CD14-positive monocyte (primary cell): ENCODE measurements at regions not wholly inside any gene's neighbourhood (a gene's known extent, or its start where the extent isn't known, plus 50 kb on each side); places are given as distances from the start of the nearest gene placed in this dataset.

Experiments used
- DNase-seq, 3 donors: peaks; one replicate each; pipeline ENCODE4 v3.0.0-alpha.2; 2011 to 2022
- H2AFZ ChIP-seq: 2 replicates; pipeline ENCODE4 v1.6.0; 2012; ENCODE audit warnings: mild to moderate bottlenecking, low read depth, low read length, inconsistent platforms; ENCODE audit not compliant: insufficient read depth, poor library complexity, severe bottlenecking
- H3K27ac ChIP-seq, 2 donors: 1 replicate in 1 of 2; 2 replicates in 1 of 2; pipeline ENCODE4 v1.5.1; 2012 to 2013; ENCODE audit warnings: low read length in 2 of 2, control low read depth in 1 of 2, inconsistent platforms in 1 of 2, low read depth in 1 of 2, mild to moderate bottlenecking in 1 of 2
- H3K27me3 ChIP-seq, 2 donors: one replicate each; pipeline versions ENCODE4 v1.6.0 to v1.6.1; 2011 to 2013; ENCODE audit warnings: low read length in 2 of 2; ENCODE audit not compliant: control insufficient read depth in 2 of 2, insufficient read depth in 2 of 2
- H3K36me3 ChIP-seq, 2 donors: replicated peaks in 1 of 2; 1 replicate in 1 of 2; 2 replicates in 1 of 2; pipeline versions ENCODE4 v1.5.1 to v1.6.1; 2012 to 2013; ENCODE audit warnings: low read length in 2 of 2, control low read depth in 1 of 2, inconsistent platforms in 1 of 2, mild to moderate bottlenecking in 1 of 2; ENCODE audit not compliant: insufficient read depth in 2 of 2, control insufficient read depth in 1 of 2
- H3K4me1 ChIP-seq, 2 donors: 1 replicate in 1 of 2; 2 replicates in 1 of 2; pipeline versions ENCODE4 v1.5.1 to v1.6.1; 2012 to 2013; ENCODE audit warnings: low read length in 2 of 2, control low read depth in 1 of 2, inconsistent platforms in 1 of 2, mild to moderate bottlenecking in 1 of 2, moderate library complexity in 1 of 2; ENCODE audit not compliant: insufficient read depth in 2 of 2, control insufficient read depth in 1 of 2
- H3K4me2 ChIP-seq: replicated peaks from 2 replicates; pipeline ENCODE3; 2012; ENCODE audit warnings: low read length, moderate library complexity, mild to moderate bottlenecking; ENCODE audit not compliant: poor library complexity, severe bottlenecking; ENCODE audit errors: extremely low read depth
- H3K4me3 ChIP-seq, 3 experiments: fragments of 200-600 bp in 1 of 3; sonication (generic) in 1 of 3; replicated peaks in 1 of 3; 1 replicate in 2 of 3; 2 replicates in 1 of 3; pipeline ENCODE4 v1.5.1; 2011 to 2013; ENCODE audit warnings: low read length in 3 of 3, mild to moderate bottlenecking in 3 of 3, control low read depth in 2 of 3, low read depth in 2 of 3, inconsistent platforms in 1 of 3, moderate library complexity in 1 of 3
- H3K79me2 ChIP-seq: 2 replicates; pipeline ENCODE4 v1.6.0; 2012; ENCODE audit warnings: mild to moderate bottlenecking, control low read depth, inconsistent platforms, low read length, moderate library complexity; ENCODE audit not compliant: insufficient read depth
- H3K9ac ChIP-seq: 2 replicates; pipeline ENCODE4 v1.6.0; 2017; ENCODE audit warnings: low read length, mild to moderate bottlenecking; ENCODE audit not compliant: insufficient read depth, poor library complexity, severe bottlenecking
- H3K9me3 ChIP-seq, 2 donors: replicated peaks in 1 of 2; 1 replicate in 1 of 2; 2 replicates in 1 of 2; pipeline versions ENCODE4 v1.5.1 to v1.6.1; 2012 to 2013; ENCODE audit warnings: low read length in 2 of 2, control low read depth in 1 of 2; ENCODE audit not compliant: control insufficient read depth in 1 of 2, insufficient read depth in 1 of 2
- H4K20me1 ChIP-seq: 2 replicates; pipeline ENCODE4 v1.6.0; 2012; ENCODE audit warnings: mild to moderate bottlenecking, low read length, control low read depth, moderate library complexity; ENCODE audit not compliant: insufficient read depth
- H3K27ac Mint-ChIP-seq, 7 donors: one replicate each; pipeline ENCODE4 v1.8.0; 2020; ENCODE audit warnings: mild to moderate bottlenecking in 7 of 7, mixed read lengths in 7 of 7, moderate library complexity in 6 of 7, inconsistent platforms in 2 of 7
- H3K27me3 Mint-ChIP-seq, 3 donors: one replicate each; pipeline ENCODE4 v1.8.0; 2021 to 2022; ENCODE audit warnings: low read depth in 3 of 3, mild to moderate bottlenecking in 3 of 3, mixed read lengths in 3 of 3, moderate library complexity in 3 of 3, inconsistent platforms in 1 of 3
- H3K36me3 Mint-ChIP-seq, 2 donors: one replicate each; pipeline ENCODE4 v1.8.0; 2020; ENCODE audit warnings: mixed read lengths in 2 of 2, inconsistent platforms in 1 of 2, mild to moderate bottlenecking in 1 of 2
- H3K4me1 Mint-ChIP-seq: one replicate; pipeline ENCODE4 v1.8.0; 2020; ENCODE audit warnings: mild to moderate bottlenecking, mixed read lengths
- H3K4me3 Mint-ChIP-seq, 2 donors: one replicate each; pipeline ENCODE4 v1.8.0; 2020; ENCODE audit warnings: mild to moderate bottlenecking in 2 of 2, mixed read lengths in 2 of 2, moderate library complexity in 1 of 2
- H3K9me3 Mint-ChIP-seq, 7 donors: one replicate each; pipeline ENCODE4 v1.8.0; 2020 to 2022; ENCODE audit warnings: mixed read lengths in 7 of 7, mild to moderate bottlenecking in 6 of 7, moderate library complexity in 6 of 7, inconsistent platforms in 2 of 7
- CTCF ChIP-seq: fragments of 200-600 bp; IDR thresholded peaks from one replicate; pipeline ENCODE4 v1.8.0; 2022; ENCODE audit warnings: antibody characterized with exemption, mild to moderate bottlenecking
- WGBS: methylation state at CpG from one replicate; pipeline ENCODE4 v1.1.5; 2013; ENCODE audit warnings: missing lambda C conversion rate; ENCODE audit not compliant: insufficient coverage; 5-methylcytosine and 5-hydroxymethylcytosine counted together
- intact Hi-C, 2 donors: fragments of 100-400 bp; cut with micrococcal nuclease; formaldehyde crosslinking; loops; one replicate each; pipeline versions ENCODE4 v1.15.0 to v1.15.1; 2023

GRCh38 chr14:87309557-87309956 lies 683.4 kb downstream of the GALC start:
- H3K9me3 ChIP-seq: peaks cover 3 to 5% of the 10 kb centered on the region in 2 donors
- H3K4me3 ChIP-seq: no peak overlapping the region
- H2AFZ ChIP-seq: no peak overlapping the region
- H3K36me3 Mint-ChIP-seq: no peaks in the 10 kb centered on the region
- no peaks in the 10 kb centered on the region for H3K36me3 ChIP-seq
- H3K79me2 ChIP-seq: no peaks in the 10 kb centered on the region
- no peaks in the 10 kb centered on the region for H4K20me1 ChIP-seq
- no peak overlapping the region for H3K27ac Mint-ChIP-seq
- DNase-seq: no peak
- H3K4me1 ChIP-seq: no peaks in the 10 kb centered on the region
- H3K4me1 Mint-ChIP-seq: no peaks in the 10 kb centered on the region
- H3K27me3 ChIP-seq: no peaks in the 10 kb centered on the region
- intact Hi-C loops: no loop called here
- H3K27me3 Mint-ChIP-seq: no peaks in the 10 kb centered on the region
- no peak overlapping the region for H3K27ac ChIP-seq
- no peak overlapping the region for H3K9ac ChIP-seq
- no peak overlapping the region for H3K4me3 Mint-ChIP-seq
- WGBS: 67% methylated on average over 1 of the region's 2 CpGs
- TF ChIP-seq CTCF: no peak
- no peak overlapping the region for H3K4me2 ChIP-seq
- peaks cover 0 to 10% (median 4%) of the 10 kb centered on the region in 7 donors for H3K9me3 Mint-ChIP-seq

- Histone ChIP-seq H3K79me2 (no peaks in the 10 kb centered on the region), H3K27me3 (no peaks in the 10 kb centered on the region), H3K27ac (no peak overlapping the region), H2AFZ (no peak overlapping the region), H3K4me3 (no peak overlapping the region), H3K4me2 (no peak overlapping the region), H3K9ac (no peak overlapping the region), H3K4me1 (no peaks in the 10 kb centered on the region), H4K20me1 (no peaks in the 10 kb centered on the region), H3K36me3 (no peaks in the 10 kb centered on the region), H3K9me3 (peaks cover 3 to 5% of the 10 kb centered on the region in 2 donors)
- Mint-ChIP-seq H3K4me1 (no peaks in the 10 kb centered on the region), H3K9me3 (peaks cover 0 to 10% (median 3%) of the 10 kb centered on the region in 7 donors), H3K27ac (no peak overlapping the region), H3K36me3 (no peaks in the 10 kb centered on the region), H3K4me3 (no peak overlapping the region), H3K27me3 (no peaks in the 10 kb centered on the region)
- WGBS: no CpG with 5 or more reads among the region's 1 CpG
- TF ChIP-seq CTCF: no peak
- intact Hi-C loops: no loop called here
- DNase-seq: no peak
Observed at GRCh38 chr14:87306409-87307168, 686.4 kb downstream of the GALC start.
